GM19328 (cell line): ENCODE measurements at regions not wholly inside any gene's neighbourhood (a gene's known extent, or its start where the extent isn't known, plus 50 kb on each side); places are given as distances from the start of the nearest gene placed in this dataset.

Experiments
- ATAC-seq: cut with Tn5 transposase; IDR thresholded peaks from one replicate; pipeline ENCODE4 v1.9.1; 2021; ENCODE audit warnings: mild to moderate bottlenecking, moderate library complexity; ENCODE audit not compliant: unreplicated experiment

DNA sequence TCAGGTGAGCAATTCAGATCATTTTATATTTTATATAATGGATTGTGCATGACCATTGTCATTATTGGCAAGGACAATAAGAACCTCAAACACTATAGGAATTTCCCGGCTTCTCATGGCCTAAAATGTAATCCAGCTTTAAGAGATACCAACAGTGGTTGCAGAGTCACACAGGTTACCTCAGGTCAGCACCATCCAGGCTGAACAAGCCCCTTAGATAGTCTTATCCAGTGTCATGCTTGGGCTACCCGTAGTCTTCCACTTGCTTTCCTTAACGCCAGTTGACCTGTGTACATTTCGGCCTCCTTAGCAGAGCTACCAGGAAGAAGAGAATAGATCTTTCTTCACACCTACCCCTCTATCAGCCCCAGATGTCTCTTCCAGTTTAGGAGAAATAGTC, 293.3 kb upstream of the SYT4 start:
- ATAC-seq, result no peak

DNA sequence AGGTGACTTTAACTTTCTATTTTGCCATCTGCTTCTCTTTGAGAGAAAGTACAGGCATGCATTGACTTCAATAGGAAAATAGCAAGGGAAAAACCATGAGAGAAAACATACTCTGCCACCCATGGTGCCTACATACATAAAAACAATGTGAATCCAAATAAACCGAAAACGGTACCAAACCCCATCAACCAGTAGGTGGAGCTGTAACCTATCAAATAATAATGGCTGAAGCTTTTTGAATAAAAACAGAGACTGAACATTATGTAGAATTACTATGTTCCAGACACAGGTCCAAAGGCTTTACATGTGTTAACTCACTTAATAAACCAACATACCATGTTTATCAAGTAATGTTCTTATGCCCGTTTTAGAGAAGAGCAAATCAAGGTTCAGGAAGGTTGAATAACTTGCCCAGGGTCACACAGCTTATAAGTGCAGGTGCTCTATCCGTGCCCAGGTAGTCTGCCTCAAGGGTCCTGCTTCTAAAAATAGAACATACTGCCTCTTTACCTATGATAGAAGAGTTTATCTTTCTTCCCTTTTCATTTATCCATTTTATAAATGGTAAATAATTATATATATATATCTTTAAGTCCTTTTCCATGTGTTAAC, 293.9 kb upstream of the SYT4 start:
- ATAC-seq, result no peak

GRCh38 chr18:43572163-43572562, 294.9 kb upstream of the SYT4 start:
- ATAC-seq, result peak; percentile 59

- ATAC-seq, result no peak
These were observed 297.7 kb upstream of the SYT4 start for GRCh38 chr18:43574974-43575373.

GRCh38 chr18:43578211-43578610, 300.9 kb upstream of the SYT4 start:
- ATAC-seq, result no peak

DNA sequence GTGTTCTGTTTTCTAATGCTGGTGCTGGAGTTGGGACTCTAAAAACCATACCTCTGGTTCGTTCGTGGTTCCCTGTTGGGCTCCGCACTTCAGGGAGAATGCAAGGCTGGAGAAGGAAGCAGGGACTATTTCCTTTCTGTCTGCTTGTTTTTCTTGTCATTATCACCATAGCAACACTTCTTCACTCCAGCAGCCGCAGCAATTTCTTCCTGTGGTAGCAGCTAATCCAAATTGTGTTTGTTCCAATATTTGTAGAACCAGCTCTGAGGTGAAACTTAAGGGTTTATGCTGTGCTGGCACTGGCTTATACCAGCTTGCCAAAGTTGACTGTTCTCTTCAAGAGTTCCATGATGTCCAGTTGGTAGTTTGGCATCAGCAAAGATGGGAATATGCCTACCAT, 301.4 kb upstream of the SYT4 start:
- no peak for ATAC-seq

- no peak for ATAC-seq
These were observed 304.7 kb upstream of the SYT4 start for GRCh38 chr18:43581936-43582519.

DNA sequence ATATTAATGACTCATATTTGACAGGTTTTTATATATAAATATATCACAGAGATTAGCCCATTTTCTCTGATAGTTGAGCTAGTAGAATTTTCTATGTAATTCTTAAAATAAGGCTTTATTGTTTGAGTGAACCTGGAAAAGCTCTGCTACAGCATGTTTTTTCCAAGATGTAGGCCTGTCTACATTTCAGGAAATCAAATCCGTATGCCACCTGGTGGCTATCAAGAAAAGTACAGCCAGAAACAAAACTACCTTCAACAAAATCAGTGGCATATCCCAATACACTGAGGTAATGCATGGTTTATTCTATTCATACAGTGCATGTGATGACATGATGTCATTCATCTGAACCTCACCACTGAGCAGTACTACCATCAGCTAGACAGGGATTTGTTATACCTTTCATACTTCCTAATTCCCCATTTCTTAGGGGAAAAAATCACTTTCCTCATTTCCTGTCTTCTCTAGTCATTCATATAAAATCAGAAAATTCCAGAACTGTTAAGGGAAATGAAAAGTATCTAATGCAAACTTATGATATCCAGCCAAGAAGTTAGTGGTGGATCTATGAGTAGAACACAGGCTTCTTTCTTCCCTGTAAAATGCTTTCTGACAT, 310.4 kb upstream of the SYT4 start:
- peak; percentile 53 for ATAC-seq

- ATAC-seq, result no peak
These were observed 311.5 kb upstream of the SYT4 start for GRCh38 chr18:43588838-43589237.

GRCh38 chr18:43589611-43590151, 312.4 kb upstream of the SYT4 start:
- no peak for ATAC-seq

DNA sequence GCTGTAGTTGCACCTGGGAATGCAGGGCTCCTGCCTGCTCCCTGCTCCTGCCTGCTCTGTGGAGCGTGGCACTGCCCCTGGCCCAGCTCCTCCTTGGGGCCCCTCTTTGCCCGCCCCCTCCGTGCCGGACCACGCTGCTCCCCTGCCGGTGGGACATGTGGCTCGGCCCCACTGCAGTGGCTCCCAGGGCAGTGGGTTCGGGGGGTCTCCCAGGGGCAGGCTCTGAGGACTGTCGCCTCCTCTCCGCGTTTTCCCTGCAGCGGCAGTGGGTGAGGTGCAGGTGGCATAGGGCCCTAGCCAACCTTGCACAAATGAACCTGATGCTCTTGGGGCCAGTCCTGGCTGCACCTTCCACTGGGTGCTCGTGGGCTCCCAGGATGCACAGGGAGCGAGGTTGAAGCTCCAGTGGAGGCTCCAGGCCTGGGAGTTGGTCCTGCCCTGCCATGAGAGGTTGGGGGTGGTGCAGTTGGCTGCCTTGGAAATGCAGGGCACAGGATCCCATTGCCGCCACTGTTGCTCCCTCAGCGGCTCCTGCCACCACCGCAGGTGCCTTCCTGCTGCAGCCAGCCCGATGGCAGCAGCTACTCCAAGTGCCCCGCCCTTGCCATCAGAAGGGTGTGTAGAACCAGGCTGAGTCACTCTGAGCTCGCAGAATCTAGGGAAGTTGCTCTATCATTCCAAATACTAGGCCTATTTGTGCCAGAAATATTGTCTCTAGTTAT, 313.1 kb upstream of the SYT4 start:
- no peak for ATAC-seq

DNA sequence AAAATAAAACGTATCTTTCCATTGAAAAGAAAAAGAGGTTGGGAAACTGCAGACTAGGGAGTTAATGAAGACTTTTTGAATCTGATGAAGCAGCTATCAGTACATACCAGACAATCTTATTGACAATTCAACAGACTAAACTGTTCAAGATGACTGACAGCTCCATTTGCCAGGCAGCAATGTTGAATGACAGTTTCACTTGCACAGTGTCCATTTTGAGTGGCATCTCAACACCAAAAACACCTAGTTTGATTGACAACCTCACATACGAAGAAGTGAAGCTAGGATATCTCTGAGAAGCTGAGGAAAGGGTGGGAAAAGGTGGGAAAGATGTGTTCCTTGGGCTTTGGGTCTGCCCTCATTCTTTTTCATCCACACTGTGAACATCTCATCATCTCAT, 315.0 kb upstream of the SYT4 start:
- ATAC-seq, result no peak

DNA sequence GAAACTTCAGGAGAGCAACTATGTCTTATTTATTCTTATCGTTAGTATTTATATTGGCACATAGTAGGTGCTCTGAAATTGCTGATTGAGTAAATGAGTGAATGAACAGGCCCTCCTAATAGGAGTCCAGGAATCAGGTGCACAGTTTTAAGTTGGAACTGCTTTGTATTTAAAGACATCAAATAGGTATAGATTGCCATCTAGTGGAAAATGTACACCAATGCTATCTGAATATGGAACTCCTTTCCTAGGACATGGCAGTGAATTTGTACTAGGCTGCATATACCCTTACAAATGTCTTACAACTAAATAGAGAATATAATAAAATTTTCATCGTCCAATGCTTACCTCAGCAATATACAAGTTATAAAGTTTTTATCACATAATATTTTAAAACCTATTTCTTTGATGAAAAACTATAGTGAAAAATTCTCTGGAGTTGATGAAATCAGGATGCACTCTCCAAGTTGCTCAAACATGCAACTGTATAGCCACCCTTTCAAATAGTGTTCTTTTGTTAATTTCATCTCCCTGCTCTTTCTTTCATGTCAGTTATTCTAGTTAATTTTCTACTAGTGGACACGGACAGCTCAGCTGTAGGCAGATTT, 318.9 kb upstream of the SYT4 start:
- ATAC-seq, result no peak

GRCh38 chr18:43601432-43601831, 324.1 kb upstream of the SYT4 start:
- no peak for ATAC-seq

GRCh38 chr18:43605224-43605623, 327.9 kb upstream of the SYT4 start:
- ATAC-seq, result no peak

GRCh38 chr18:43606795-43607194, 329.5 kb upstream of the SYT4 start:
- no peak for ATAC-seq

DNA sequence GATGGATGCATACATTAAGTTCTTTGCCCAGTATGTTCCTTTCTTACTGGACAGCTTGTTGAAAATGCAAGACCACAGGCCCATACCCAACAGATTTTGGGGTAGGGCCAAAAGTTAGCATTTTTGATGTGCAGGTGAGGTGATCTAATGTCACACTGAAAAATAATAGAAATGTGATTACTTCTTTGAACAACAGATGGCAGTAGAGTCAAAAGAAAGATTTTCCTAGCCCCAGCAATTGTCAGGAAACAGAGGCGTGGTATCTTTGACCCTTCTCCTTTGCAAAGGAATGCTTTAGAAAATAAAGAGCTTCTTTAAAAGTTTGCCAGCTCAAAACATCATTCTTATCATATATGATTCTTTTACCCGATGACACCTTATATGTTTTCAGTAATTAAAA, 343.6 kb upstream of the SYT4 start:
- peak; percentile 57 for ATAC-seq

- no peak for ATAC-seq
These were observed 344.7 kb upstream of the SYT4 start for GRCh38 chr18:43622024-43622423.

GRCh38 chr18:43625582-43625981, 348.3 kb upstream of the SYT4 start:
- ATAC-seq, result no peak

- ATAC-seq, result no peak
These were observed 350.7 kb upstream of the SYT4 start for GRCh38 chr18:43627848-43628530.

- ATAC-seq, result no peak
These were observed 357.7 kb upstream of the SYT4 start for GRCh38 chr18:43634994-43635393.
